HG03064 (cell line): ENCODE measurements at regions not wholly inside any gene's neighbourhood (a gene's known extent, or its start where the extent isn't known, plus 50 kb on each side); places are given as distances from the start of the nearest gene placed in this dataset.

Experiments used
- ATAC-seq: cut with Tn5 transposase; IDR thresholded peaks from one replicate; pipeline ENCODE4 v1.9.1; 2021; ENCODE audit warnings: low read depth; ENCODE audit not compliant: unreplicated experiment

GRCh38 chr1:82449506-82450057, 648.8 kb downstream of the ADGRL2 start:
- ATAC-seq, result no peak

- ATAC-seq, result no peak
Observed at GRCh38 chr1:82446955-82447354, 646.2 kb downstream of the ADGRL2 start.

DNA sequence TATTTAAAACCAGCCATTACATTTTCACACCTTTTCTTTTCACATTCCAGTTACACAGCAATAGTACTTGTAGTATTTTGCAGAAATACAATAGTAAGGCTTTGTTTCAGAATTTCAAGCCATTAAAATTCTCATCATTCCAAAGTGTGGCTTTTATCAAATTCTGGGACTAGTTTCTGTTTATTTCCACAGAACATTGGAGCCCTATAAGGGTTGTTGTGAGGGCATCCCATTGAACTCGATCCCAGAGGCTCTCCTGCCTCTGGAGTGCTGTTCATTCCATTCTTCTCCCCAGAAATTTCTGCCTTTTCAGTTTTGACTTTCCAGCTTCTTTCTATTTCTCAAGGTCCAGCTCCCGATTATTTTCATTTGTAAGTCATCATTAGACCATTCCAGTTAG, 645.5 kb downstream of the ADGRL2 start:
- ATAC-seq, result no peak

GRCh38 chr1:82445827-82446226, 645.1 kb downstream of the ADGRL2 start:
- ATAC-seq, result no peak

GRCh38 chr1:82445132-82445531, 644.4 kb downstream of the ADGRL2 start:
- no peak for ATAC-seq

DNA sequence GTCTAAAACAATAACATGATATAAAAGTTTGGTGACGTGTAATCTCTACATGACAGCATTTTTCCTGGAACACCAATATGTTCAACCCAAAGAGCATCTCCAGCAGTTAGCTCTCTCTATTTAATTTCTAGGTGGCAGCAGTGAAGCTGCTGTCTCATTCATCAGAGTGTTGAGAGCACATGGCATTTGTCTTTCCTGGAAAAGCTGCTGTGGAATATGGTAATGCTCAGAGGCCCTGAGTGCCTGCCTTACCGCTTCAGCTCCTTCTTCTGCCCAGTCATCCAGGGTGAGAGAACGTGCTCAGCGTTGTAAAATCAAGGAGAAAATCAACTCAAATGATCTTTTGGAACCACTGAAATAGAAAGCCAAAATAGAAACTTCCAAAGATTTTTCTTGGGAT, 640.7 kb downstream of the ADGRL2 start:
- ATAC-seq, result no peak

- no peak for ATAC-seq
Observed at GRCh38 chr1:82423174-82423815, 622.6 kb downstream of the ADGRL2 start.

- no peak for ATAC-seq
Observed at GRCh38 chr1:82421782-82422181, 621.0 kb downstream of the ADGRL2 start.

DNA sequence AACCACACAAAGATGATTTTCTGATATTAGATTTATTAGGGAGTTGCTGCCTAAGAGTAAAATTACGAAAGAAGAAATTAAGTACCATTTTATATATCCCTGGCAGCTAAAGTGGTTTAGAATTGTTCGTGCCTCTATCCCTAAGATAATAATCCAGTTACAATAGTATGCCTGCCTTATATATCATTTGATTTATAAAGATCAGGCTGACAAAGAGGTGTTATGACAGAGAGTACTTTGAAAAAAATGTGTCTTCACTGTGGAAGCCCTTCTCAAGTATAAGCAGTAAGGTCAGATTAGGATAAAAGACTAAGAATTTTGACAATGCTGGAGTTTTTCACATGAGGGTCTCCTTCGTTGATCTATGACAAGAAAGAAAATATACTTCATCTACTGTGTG, 619.9 kb downstream of the ADGRL2 start:
- ATAC-seq, result no peak

GRCh38 chr1:82411605-82412004, 610.9 kb downstream of the ADGRL2 start:
- no peak for ATAC-seq

- no peak for ATAC-seq
Observed at GRCh38 chr1:82405333-82405732, 604.6 kb downstream of the ADGRL2 start.

- no peak for ATAC-seq
Observed at GRCh38 chr1:82401116-82401515, 600.4 kb downstream of the ADGRL2 start.

- ATAC-seq, result no peak
Observed at GRCh38 chr1:82400521-82400920, 599.8 kb downstream of the ADGRL2 start.

- ATAC-seq, result no peak
Observed at GRCh38 chr1:82399093-82399492, 598.4 kb downstream of the ADGRL2 start.

GRCh38 chr1:82398357-82398756, 597.6 kb downstream of the ADGRL2 start:
- ATAC-seq, result no peak

DNA sequence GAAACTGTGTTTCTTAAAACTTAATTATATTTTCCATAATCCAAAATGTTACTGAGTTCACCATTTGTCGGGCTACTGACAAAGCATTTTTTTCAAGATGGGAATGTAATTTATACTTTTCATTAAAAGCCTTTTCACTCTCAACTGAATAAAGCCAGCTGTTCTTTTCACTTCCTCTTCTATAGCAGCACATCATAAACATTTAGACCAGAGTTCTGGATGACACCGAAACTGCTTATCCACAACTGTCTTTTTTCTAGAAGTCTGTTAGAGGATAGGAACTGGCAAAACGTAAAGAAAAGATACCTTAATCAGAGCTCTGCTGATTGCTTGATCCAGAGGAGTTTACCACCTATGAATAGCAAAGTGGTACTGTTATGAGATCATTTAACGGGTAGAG, 594.7 kb downstream of the ADGRL2 start:
- ATAC-seq, result no peak

DNA sequence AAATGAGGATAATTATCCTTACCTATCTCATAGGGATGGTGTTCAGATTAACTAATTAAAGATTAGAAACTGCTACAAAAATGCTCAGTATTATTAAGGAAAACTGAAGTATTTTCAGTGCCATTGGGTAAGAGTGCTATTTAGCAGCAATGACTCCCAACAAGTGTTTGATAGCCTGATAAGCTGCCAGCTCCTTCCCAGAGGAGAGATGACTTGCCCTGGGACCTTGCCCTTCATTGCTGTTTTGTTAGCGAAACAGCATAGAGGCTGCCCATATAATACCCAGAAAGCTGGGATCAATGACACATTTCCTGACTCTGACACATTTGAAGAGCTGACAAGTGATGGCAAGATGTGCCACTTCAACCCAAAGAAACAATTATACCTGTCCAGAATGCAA, 592.2 kb downstream of the ADGRL2 start:
- ATAC-seq, result no peak

DNA sequence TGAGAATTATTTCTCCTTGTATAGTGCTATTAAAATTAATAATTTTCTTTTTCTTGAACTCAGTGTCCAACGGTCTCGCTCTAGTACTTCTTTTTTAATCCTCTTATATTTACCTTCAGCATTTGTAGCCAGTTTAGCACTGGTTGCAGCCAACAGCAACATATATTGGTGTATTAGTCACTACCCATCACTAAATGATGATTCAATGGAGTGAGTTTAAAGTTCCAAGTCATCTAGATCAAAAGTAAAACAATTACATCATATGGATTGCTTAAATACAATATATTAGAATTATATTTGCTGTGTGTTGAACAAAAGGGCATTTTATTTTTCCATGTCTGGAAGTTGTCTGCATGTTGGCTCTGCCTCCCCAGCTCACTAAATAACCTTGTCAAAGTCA, 591.8 kb downstream of the ADGRL2 start:
- ATAC-seq, result no peak

- ATAC-seq, result no peak
Observed at GRCh38 chr1:82391712-82392111, 591.0 kb downstream of the ADGRL2 start.

DNA sequence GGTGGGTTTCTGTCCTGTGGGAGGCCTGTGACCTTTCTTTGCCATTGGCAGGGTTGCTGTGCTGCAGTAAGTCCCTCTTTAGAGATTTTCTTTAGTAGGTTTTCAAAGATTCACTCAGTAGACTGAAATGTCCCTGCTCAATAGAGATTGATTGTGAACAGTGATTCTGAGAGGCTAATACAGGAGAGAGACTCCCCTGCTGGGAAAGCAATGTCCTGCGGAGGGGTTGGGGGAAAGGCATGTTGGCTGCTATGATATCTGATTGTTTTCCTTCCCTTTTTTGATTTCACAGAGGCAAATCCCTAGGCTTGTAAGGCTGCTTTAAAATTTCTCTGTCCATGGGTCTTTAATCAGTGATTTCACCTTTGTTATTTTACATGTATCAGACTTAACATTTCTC, 589.9 kb downstream of the ADGRL2 start:
- ATAC-seq, result no peak

- ATAC-seq, result no peak
Observed at GRCh38 chr1:82388679-82389078, 587.9 kb downstream of the ADGRL2 start.

GRCh38 chr1:82387012-82387366, 586.3 kb downstream of the ADGRL2 start:
- no peak for ATAC-seq
